Breast epithelium (tissue), 4 donors: ENCODE measurements at regions not wholly inside any gene's neighbourhood (a gene's known extent, or its start where the extent isn't known, plus 50 kb on each side); places are given as distances from the start of the nearest gene placed in this dataset.

Experiments used
- DNase-seq, 2 donors: peaks; one replicate each; pipeline ENCODE4 v3.0.0-alpha.2; 2019; ENCODE audit warnings: low spot score in 2 of 2
- H3K27ac ChIP-seq, 2 donors: fragments of 200-600 bp; sonication (generic) in 1 of 2; one replicate each; pipeline ENCODE4 v1.5.1; 2016 to 2019; ENCODE audit warnings: mild to moderate bottlenecking in 1 of 2
- H3K27me3 ChIP-seq, 2 donors: fragments of 200-600 bp; sonication (generic) in 1 of 2; one replicate each; pipeline versions ENCODE4 v1.5.1 to v1.6.0; 2017 to 2019; ENCODE audit warnings: control low read depth in 1 of 2, mild to moderate bottlenecking in 1 of 2
- H3K36me3 ChIP-seq: fragments of 200-600 bp; one replicate; pipeline ENCODE4 v1.5.1; 2019
- H3K4me1 ChIP-seq, 2 donors: fragments of 200-600 bp; sonication (generic); one replicate each; pipeline ENCODE4 v1.5.1; 2016 to 2019; ENCODE audit warnings: control low read depth in 1 of 2
- H3K4me3 ChIP-seq, 3 donors: fragments of 200-600 bp; sonication (generic); 1 replicate in 2 of 3; 2 replicates in 1 of 3; pipeline ENCODE4 v1.5.1; 2016 to 2019; ENCODE audit warnings: mild to moderate bottlenecking in 3 of 3, moderate library complexity in 2 of 3
- H3K9me3 ChIP-seq, 2 donors: fragments of 200-600 bp; sonication (generic) in 1 of 2; one replicate each; pipeline ENCODE4 v1.5.1; 2016 to 2019; ENCODE audit warnings: control low read depth in 1 of 2
- POLR2A ChIP-seq: fragments of 450-650 bp; IDR thresholded peaks from one replicate; pipeline ENCODE4 v1.6.1; 2016; ENCODE audit warnings: antibody characterized with exemption, mild to moderate bottlenecking, moderate library complexity
- POLR2AphosphoS5 ChIP-seq, 3 donors: sonication (generic); formaldehyde crosslinking; IDR thresholded peaks; one replicate each; pipeline ENCODE4 v1.6.1; 2017; ENCODE audit warnings: antibody characterized with exemption in 3 of 3
- intact Hi-C: fragments of 100-400 bp; cut with DNase I; formaldehyde crosslinking; loops from one replicate; pipeline ENCODE4 v1.15.1; 2023; ENCODE audit warnings: low total_unique reads
- TF ChIP-seq, protein P1 (sequence below), 3 donors: fragments of 450-650 bp; IDR thresholded peaks; one replicate each; pipeline ENCODE4 v1.5.1; 2016 to 2017; ENCODE audit warnings: antibody characterized with exemption in 3 of 3, mild to moderate bottlenecking in 3 of 3, moderate library complexity in 3 of 3

DNA sequence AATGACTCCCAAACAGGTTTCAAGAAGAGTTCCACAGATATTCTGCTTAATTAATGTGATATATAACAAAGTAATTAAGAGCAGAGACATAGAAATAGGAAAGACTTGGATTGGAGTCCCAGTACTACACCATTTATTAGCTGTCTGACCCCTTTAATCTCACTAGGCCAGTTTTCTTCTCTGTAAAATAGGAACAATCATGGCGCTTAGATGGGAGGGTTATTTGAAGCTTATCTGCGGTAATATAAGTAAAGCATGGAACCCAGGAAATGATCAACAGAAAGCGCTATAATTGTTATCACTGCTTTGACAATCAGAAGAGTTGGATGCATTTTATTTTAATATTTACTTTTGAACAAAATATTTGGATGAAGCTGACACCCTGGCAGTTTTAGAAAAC, 71.3 kb upstream of the IFNE start:
- no peak for DNase-seq
- no peak overlapping the region for H3K4me3 ChIP-seq
- no peak for TF ChIP-seq POLR2AphosphoS5 (IDR thresholded peaks at IDR 0.05)
- no peak for TF ChIP-seq POLR2A
- TF ChIP-seq, protein P1, sequence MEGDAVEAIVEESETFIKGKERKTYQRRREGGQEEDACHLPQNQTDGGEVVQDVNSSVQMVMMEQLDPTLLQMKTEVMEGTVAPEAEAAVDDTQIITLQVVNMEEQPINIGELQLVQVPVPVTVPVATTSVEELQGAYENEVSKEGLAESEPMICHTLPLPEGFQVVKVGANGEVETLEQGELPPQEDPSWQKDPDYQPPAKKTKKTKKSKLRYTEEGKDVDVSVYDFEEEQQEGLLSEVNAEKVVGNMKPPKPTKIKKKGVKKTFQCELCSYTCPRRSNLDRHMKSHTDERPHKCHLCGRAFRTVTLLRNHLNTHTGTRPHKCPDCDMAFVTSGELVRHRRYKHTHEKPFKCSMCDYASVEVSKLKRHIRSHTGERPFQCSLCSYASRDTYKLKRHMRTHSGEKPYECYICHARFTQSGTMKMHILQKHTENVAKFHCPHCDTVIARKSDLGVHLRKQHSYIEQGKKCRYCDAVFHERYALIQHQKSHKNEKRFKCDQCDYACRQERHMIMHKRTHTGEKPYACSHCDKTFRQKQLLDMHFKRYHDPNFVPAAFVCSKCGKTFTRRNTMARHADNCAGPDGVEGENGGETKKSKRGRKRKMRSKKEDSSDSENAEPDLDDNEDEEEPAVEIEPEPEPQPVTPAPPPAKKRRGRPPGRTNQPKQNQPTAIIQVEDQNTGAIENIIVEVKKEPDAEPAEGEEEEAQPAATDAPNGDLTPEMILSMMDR (IDR thresholded peaks at IDR 0.05), result no peak
- intact Hi-C loops, result no loop called here
- peaks cover 0 to 20% of the 10 kb centered on the region in 2 donors for H3K27me3 ChIP-seq
- peaks cover 0 to 4% of the 10 kb centered on the region in 2 donors for H3K4me1 ChIP-seq
- no peak overlapping the region for H3K27ac ChIP-seq
- no peaks in the 10 kb centered on the region for H3K9me3 ChIP-seq
- no peaks in the 10 kb centered on the region for H3K36me3 ChIP-seq

GRCh38 chr9:21554813-21555212, 72.7 kb upstream of the IFNE start:
- TF ChIP-seq POLR2A (no peak), POLR2AphosphoS5 (IDR thresholded peaks at IDR 0.05) (no peak)
- TF ChIP-seq, protein P1 (IDR thresholded peaks at IDR 0.05), result no peak
- H3K27me3 ChIP-seq, result peaks cover 0 to 31% of the 10 kb centered on the region in 2 donors
- no peak for DNase-seq
- no peaks in the 10 kb centered on the region for H3K36me3 ChIP-seq
- no peaks in the 10 kb centered on the region for H3K9me3 ChIP-seq
- no peak overlapping the region for H3K27ac ChIP-seq
- intact Hi-C loops, result no loop called here
- peaks cover 0 to 5% of the 10 kb centered on the region in 2 donors for H3K4me1 ChIP-seq
- H3K4me3 ChIP-seq, result no peak overlapping the region

- Histone ChIP-seq H3K4me3 (no peak overlapping the region), H3K27ac (no peak overlapping the region), H3K27me3 (peaks cover 0 to 31% of the 10 kb centered on the region in 2 donors), H3K4me1 (peaks cover 0 to 5% of the 10 kb centered on the region in 2 donors), H3K36me3 (no peaks in the 10 kb centered on the region), H3K9me3 (no peaks in the 10 kb centered on the region)
- intact Hi-C loops, result no loop called here
- TF ChIP-seq, protein P1 (IDR thresholded peaks at IDR 0.05), result no peak
- TF ChIP-seq POLR2A (no peak), POLR2AphosphoS5 (IDR thresholded peaks at IDR 0.05) (no peak)
- no peak for DNase-seq
Observed at GRCh38 chr9:21555911-21556310, 73.8 kb upstream of the IFNE start.

DNA sequence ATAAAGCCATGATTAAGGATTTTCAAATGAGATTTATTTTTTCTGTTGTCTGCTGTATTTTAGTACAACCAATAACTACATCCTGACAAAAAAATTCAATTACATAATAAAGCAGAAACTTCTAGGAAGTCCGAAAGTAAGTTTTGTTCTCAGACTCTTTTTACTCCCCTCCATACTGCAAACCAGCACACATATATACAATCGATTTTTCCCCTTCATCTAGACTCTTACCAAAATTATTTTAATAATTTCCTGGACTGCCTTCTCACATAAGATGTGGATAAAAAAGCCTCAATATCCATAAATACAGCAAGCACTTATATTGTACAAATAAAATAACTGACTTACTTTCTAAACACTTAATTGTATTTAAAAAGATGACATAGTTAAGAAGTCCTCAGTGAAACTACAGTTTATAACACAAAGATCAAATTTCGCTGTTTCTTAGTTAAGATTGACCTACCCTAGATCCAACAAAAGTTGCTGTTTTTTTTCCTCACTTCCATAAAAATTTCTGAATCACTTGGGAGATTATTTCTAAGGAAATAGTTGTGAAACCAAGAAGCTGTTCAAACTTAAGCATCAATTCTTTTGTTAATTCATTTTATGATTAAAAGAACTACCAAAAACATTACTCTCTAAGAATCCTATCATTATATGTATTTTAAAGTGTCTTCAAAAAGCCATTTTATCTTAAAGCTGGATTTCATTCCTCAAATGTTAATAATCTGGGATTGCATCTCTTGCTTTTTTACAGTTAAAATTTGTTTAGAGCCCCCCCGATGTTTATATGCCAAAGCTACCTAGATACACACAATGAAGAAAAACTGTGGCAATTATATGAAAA, 74.7 kb upstream of the IFNE start:
- Histone ChIP-seq H3K9me3 (no peaks in the 10 kb centered on the region), H3K27me3 (peaks cover 0 to 31% of the 10 kb centered on the region in 2 donors), H3K36me3 (no peaks in the 10 kb centered on the region), H3K4me3 (no peak overlapping the region), H3K27ac (no peak overlapping the region), H3K4me1 (peaks cover 0 to 5% of the 10 kb centered on the region in 2 donors)
- no peak for TF ChIP-seq POLR2AphosphoS5 (IDR thresholded peaks at IDR 0.05)
- TF ChIP-seq, protein P1 (IDR thresholded peaks at IDR 0.05), result no peak
- TF ChIP-seq POLR2A, result no peak
- intact Hi-C loops, result no loop called here
- DNase-seq, result no peak

- Histone ChIP-seq H3K4me1 (peaks cover 0 to 5% of the 10 kb centered on the region in 2 donors), H3K4me3 (no peak overlapping the region), H3K27me3 (peaks cover 0 to 31% of the 10 kb centered on the region in 2 donors), H3K27ac (no peak overlapping the region), H3K9me3 (no peaks in the 10 kb centered on the region), H3K36me3 (no peaks in the 10 kb centered on the region)
- intact Hi-C loops, result no loop called here
- no peak for DNase-seq
- TF ChIP-seq POLR2A, result no peak
- no peak for TF ChIP-seq POLR2AphosphoS5 (IDR thresholded peaks at IDR 0.05)
- TF ChIP-seq, protein P1 (IDR thresholded peaks at IDR 0.05), result no peak
Observed at GRCh38 chr9:21557428-21557768, 75.3 kb upstream of the IFNE start.
